ENCODE measurements at regions not wholly inside any gene's neighbourhood (a gene's known extent, or its start where the extent isn't known, plus 50 kb on each side); places are given as distances from the start of the nearest gene placed in this dataset.

DNA sequence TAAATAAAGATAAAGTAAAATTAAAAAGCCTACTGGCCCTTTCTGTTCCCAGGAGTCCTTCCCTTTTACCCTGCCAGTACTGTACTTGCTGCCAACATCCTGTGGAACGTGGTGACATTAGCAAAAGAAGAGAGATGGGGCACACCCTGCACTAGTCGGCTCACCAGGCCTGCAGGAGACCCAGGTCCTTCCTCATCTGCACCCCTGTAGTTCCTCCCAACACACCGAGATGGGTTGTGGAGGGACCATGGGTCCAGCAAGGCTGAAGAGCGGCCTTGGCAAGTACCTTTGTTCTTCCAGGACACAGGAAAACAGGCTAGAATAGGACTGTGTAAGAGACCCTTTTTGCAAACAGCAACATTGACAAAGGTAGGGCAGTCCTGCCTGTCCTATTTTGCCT lies 98.7 kb upstream of the TMPRSS2 start:
- Histone ChIP-seq H3K9me3 (no peaks in the 10 kb centered on the region), H3K27me3 (no peaks in the 10 kb centered on the region), H3K4me3 (no peak overlapping the region), H3K4me1 (no peaks in the 10 kb centered on the region), H3K27ac (no peak overlapping the region), H3K36me3 (no peaks in the 10 kb centered on the region)
- DNase-seq, result no peak
- intact Hi-C loops (cut with DNase I; ENCODE audit: low total_unique reads), result no loop called here
- no peak for TF ChIP-seq POLR2A (IDR thresholded peaks at IDR 0.05)
- TF ChIP-seq, protein P1, sequence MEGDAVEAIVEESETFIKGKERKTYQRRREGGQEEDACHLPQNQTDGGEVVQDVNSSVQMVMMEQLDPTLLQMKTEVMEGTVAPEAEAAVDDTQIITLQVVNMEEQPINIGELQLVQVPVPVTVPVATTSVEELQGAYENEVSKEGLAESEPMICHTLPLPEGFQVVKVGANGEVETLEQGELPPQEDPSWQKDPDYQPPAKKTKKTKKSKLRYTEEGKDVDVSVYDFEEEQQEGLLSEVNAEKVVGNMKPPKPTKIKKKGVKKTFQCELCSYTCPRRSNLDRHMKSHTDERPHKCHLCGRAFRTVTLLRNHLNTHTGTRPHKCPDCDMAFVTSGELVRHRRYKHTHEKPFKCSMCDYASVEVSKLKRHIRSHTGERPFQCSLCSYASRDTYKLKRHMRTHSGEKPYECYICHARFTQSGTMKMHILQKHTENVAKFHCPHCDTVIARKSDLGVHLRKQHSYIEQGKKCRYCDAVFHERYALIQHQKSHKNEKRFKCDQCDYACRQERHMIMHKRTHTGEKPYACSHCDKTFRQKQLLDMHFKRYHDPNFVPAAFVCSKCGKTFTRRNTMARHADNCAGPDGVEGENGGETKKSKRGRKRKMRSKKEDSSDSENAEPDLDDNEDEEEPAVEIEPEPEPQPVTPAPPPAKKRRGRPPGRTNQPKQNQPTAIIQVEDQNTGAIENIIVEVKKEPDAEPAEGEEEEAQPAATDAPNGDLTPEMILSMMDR (IDR thresholded peaks at IDR 0.05), result no peak

DNA sequence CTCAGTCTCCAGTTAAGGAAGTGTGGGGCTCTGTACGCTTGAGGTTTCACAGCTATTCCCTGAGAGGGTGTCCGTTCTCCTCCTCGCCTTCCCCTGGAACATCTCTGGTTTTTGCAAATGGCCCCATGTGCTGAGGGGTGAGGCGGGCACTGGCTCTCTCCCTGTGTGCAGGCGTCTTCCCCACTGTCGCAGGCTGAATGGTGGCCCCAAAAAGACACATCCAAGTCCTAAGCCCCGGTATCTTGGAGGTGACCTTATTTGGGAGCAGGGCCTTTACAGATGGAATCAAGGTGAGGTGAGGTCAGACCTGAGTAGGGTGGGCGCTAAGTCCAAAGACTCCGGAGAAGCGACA lies 98.0 kb upstream of the TMPRSS2 start:
- no peaks in the 10 kb centered on the region for H3K4me1 ChIP-seq
- no peak for DNase-seq
- intact Hi-C loops (cut with DNase I; ENCODE audit: low total_unique reads), result no loop called here
- no peaks in the 10 kb centered on the region for H3K27me3 ChIP-seq
- no peaks in the 10 kb centered on the region for H3K36me3 ChIP-seq
- TF ChIP-seq POLR2A (IDR thresholded peaks at IDR 0.05), result no peak
- TF ChIP-seq, protein P1 (IDR thresholded peaks at IDR 0.05), result no peak
- H3K27ac ChIP-seq, result no peak overlapping the region
- H3K9me3 ChIP-seq, result no peaks in the 10 kb centered on the region
- no peak overlapping the region for H3K4me3 ChIP-seq

DNA sequence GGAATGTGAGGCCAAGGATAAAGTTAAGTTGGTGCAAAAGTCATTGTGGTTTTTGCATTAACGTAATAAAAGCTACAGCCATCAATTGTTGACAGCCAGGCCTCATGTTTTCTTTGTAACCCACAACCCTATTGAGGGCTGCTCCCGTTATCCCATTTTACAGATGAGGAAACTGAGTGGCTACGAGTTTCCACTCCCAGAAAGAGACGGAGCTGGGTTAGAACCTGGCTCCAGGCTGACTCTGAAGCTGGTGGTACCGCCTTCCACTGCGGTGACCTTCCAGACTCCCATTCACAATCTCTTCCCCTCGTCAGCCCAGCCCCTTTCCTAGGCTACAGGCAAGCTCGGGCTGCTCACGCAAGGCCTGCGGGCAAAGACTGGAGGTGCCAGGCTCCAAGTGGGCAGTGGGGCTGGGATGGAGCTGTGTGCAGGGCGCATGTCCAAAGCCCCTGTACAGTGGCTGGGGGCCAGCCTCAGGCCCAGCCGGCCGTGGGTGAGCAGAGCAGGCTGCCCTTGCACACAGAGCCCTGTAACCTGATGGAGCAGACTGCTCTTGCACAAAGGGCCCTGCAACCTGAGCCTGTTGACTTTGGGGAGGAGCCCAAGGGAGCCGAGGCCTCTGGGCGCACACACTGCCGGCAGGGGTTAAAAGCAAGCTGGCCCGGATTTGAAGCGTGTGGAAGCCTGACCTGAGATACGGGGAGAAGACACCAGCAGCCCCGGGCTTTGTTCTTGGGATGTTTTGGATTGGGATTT lies 97.4 kb upstream of the TMPRSS2 start:
- Histone ChIP-seq H3K9me3 (no peaks in the 10 kb centered on the region), H3K4me1 (no peaks in the 10 kb centered on the region), H3K27ac (no peak overlapping the region), H3K4me3 (no peak overlapping the region), H3K27me3 (no peaks in the 10 kb centered on the region), H3K36me3 (no peaks in the 10 kb centered on the region)
- no peak for DNase-seq
- TF ChIP-seq, protein P1 (IDR thresholded peaks at IDR 0.05), result no peak
- no peak for TF ChIP-seq POLR2A (IDR thresholded peaks at IDR 0.05)
- intact Hi-C loops (cut with DNase I; ENCODE audit: low total_unique reads), result no loop called here

DNA sequence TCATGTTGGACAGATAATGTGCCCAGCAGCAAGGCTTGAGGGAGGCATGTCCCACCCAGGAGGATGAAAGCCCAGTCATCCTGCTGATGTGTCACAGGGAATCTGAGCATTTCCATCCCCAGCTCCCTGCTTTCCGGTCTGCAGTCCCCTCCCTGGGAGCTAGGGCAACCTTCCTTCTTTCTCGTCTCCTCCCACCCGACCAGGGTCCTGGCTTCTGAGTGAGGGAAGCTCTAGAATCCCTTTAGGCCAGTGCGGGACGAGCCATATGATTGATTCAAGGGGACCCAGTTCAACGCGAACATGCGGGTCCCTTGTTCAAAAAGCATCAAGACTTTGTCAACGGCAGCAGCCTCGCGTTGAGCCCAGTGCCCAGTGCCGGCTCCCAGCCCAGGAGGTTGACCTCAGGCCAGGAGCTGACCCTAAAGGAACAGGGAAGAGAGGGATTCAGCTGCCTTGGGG lies 96.7 kb upstream of the TMPRSS2 start:
- intact Hi-C loops (cut with DNase I; ENCODE audit: low total_unique reads), result no loop called here
- H3K27ac ChIP-seq, result no peak overlapping the region

DNA sequence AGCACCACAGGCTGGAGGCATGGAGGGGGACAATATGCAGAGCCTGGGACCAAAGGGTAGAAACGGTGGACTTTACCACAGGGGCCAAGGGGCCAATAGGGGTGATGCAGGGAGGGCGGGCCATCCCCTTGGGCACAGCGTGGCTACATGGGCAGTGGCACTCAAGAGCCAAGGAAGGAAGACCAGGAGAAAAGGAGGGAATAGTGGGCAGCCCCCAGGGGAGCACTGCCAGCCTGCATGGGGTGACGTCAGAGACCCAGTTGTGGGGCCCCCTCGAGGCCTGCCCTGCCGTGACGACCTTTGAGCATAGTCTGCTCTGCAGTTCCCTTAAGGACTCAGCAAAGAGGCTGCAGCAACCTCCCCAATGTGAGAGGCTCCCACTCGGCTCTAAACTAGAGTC lies 95.5 kb upstream of the TMPRSS2 start:
- TF ChIP-seq, protein P1 (IDR thresholded peaks at IDR 0.05), result no peak
- TF ChIP-seq POLR2A (IDR thresholded peaks at IDR 0.05), result no peak
- intact Hi-C loops (cut with DNase I; ENCODE audit: low total_unique reads), result no loop called here
- Histone ChIP-seq H3K4me3 (no peak overlapping the region), H3K36me3 (no peaks in the 10 kb centered on the region), H3K27me3 (no peaks in the 10 kb centered on the region), H3K9me3 (no peaks in the 10 kb centered on the region), H3K4me1 (no peaks in the 10 kb centered on the region), H3K27ac (no peak overlapping the region)
- no peak for DNase-seq

More for the DNA sequence above, 96.7 kb upstream of the TMPRSS2 start:
- Histone ChIP-seq H3K4me1 (no peaks in the 10 kb centered on the region), H3K9me3 (no peaks in the 10 kb centered on the region), H3K4me3 (no peak overlapping the region), H3K27me3 (no peaks in the 10 kb centered on the region), H3K36me3 (no peaks in the 10 kb centered on the region)
- TF ChIP-seq POLR2A (IDR thresholded peaks at IDR 0.05), result no peak
- TF ChIP-seq, protein P1 (IDR thresholded peaks at IDR 0.05), result no peak
- no peak for DNase-seq

All from uterus (tissue), 3 donors.